ENCODE measurements at regions not wholly inside any gene's neighbourhood (a gene's known extent, or its start where the extent isn't known, plus 50 kb on each side); places are given as distances from the start of the nearest gene placed in this dataset.
"Not testable (repeated sequence)": the region's sequence is repeated elsewhere in the genome, so short reads cannot be mapped to it uniquely, and the experiment has no call there.

GRCh38 chr2:142306131-142306530, 175.3 kb upstream of the LRP1B start:
- FAIRE-seq (no peak), DNase-seq (ENCODE audit: extremely low spot score, insufficient read length, low read depth) (no peak)

- DNase-seq (ENCODE audit: extremely low spot score, insufficient read length, low read depth) = no peak
- FAIRE-seq = no peak
Measured at GRCh38 chr2:142300517-142300916, 169.7 kb upstream of the LRP1B start.

DNA sequence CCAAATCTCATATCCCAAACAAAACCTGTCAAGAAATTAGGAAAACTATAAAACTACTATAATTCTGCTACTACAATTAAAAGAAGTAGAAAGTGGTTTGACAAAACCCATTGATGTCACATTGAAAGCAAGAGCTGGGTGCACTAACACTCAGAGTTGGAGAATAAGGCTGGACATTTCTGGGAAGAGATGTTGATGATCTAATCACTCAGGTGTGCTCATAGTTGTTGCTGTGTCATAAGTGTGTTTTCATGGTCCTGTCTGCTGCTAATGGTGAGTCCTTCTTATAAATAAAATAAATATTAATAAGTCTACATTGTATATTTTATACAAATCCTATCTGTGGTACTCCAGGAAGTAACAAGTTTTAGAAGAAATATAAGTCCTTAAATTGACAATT, 168.2 kb upstream of the LRP1B start:
- DNase-seq (ENCODE audit: extremely low spot score, insufficient read length, low read depth) (no peak), FAIRE-seq (no peak)

DNA sequence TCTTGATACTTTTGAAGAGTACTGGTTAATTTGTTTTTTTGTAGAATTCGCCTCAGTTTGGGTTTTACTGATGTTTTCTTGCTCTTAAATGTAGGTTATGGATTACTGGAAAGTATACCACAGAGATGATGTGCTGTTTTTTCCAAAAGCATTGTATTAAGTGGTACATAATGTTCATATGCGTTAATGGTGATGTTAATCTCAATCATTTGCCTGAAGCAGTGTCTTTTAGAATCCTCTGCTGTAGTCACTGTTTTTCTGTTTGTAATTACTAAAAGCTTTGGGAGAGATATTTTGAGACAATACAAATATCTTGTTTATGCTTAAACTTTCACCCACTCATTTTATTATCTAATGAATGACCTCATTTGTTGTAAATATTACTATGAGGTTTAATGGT, 163.4 kb upstream of the LRP1B start:
- no peak for FAIRE-seq
- DNase-seq (ENCODE audit: extremely low spot score, insufficient read length, low read depth) = no peak

DNA sequence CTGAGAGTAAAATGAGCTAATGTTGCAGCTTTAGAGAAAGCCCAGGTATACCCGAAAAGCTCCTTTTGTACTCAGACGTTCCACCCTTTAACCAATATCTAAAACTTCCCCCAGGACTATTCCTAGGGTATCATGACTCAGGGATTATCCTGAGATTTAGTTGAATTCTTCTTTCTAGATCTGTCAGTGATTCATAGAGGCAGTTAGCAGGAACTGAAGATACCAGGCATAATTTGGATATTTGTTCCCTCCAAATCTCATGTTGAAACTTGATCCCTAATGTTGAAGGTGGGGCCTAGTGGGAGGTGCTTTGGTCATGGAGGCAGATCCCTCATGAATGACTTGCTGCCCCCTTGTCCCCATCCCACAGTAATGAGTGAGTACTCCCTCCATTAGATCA, 161.2 kb upstream of the LRP1B start:
- FAIRE-seq (no peak), DNase-seq (ENCODE audit: extremely low spot score, insufficient read length, low read depth) (no peak)

GRCh38 chr2:142290931-142291330, 160.1 kb upstream of the LRP1B start:
- DNase-seq (ENCODE audit: extremely low spot score, insufficient read length, low read depth) = no peak
- no peak for FAIRE-seq

DNA sequence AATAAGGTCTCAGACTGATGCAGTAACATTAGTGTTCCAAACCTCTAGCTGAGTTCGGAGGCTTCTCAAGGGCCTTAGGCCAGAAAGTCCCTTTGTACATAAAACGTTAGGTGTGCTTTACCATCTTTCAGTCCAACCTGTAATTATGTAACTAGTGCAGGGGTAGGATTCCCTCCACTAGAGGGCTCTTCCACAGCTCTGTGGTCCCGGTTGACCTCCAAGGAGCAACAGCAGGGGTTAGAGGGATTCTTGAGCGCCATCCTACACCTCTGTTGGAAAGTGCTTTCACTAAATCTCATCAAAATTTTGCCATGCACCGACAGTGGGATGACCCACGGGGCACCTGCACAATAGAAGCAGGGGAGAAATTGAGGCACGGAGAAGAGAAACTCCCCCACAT, 155.8 kb upstream of the LRP1B start:
- FAIRE-seq (peak; percentile 66), DNase-seq (ENCODE audit: extremely low spot score, insufficient read length, low read depth) (no peak)

DNA sequence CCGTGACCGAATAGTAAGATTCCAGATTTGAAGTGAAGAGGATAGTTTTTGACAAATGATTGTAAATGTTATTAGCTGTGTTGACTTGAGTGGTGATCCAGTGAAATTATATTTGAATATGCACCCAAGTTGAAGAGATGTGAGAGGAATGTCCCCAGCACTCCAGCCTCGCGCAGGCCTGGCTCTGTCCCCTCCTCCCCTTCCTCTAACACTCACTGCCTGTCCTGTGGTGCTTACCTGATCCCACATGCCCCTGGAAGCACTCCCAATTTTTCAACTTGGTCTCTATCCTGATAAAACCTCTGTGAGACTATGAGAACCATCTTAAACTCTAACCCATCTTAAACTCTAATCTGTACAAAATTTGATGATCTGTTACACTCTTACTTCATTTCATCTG, 154.7 kb upstream of the LRP1B start:
- no peak for DNase-seq (ENCODE audit: extremely low spot score, insufficient read length, low read depth)
- no peak for FAIRE-seq

DNA sequence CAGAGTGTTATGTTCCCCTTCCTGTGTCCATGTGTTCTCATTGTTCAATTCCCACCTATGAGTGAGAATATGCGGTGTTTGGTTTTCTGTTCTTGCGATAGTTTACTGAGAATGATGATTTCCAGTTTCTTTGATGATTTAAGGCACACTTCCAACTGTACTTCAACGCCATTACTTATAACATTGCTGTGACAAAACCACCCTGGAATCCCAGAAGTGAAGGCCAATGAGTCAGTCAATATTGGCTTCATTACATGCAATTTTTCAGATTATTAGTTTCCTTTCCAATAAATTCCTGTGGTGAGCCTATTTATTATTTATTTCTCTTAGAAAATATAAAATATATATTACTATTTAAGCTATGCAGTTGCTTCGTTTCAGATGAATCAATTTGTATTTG, 153.5 kb upstream of the LRP1B start:
- DNase-seq (ENCODE audit: extremely low spot score, insufficient read length, low read depth); FAIRE-seq: not testable (repeated sequence)

- no peak for DNase-seq (ENCODE audit: extremely low spot score, insufficient read length, low read depth)
- FAIRE-seq = no peak
Measured at GRCh38 chr2:142280831-142281230, 150.0 kb upstream of the LRP1B start.

DNA sequence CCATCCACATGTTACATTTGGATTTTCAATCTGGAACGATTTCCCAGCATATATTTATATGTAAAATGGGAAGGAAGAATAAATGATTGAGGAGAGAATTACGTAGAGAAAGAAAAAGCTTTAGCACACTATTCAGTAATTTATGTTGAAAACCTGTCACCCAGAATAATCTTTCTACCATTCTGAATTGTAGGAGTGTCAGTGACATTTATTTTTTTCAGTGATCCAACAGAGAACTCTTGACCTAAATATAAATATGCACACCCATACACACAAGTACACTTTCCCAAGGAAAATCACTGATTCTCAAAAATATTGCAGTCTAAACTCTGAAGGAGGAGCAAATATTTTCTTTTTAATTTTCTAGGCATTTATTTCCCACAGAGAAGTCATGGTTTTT, 140.2 kb upstream of the LRP1B start:
- FAIRE-seq = no peak
- DNase-seq (ENCODE audit: extremely low spot score, insufficient read length, low read depth) = no peak

GRCh38 chr2:142270291-142270690, 139.5 kb upstream of the LRP1B start:
- DNase-seq (ENCODE audit: extremely low spot score, insufficient read length, low read depth) = no peak
- FAIRE-seq = no peak

DNA sequence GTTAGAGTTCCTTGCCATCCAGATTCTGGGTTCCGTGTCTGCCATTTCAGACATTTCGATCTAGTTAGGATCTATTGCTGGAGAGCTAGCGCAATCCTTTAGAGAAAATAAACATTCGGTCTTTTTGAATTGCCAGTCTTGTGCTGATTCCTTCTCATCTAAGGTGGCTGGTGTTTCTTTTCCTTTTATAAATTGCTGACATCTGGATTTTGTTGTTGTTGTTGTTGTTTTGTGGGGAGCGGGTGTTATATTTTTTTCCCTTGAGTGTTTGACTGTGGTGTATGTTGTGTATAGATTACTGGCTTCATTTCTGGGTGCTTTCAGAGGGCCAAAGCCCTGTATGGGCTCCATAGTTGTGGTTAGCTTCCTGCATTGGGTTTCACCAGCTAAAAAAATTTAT, 128.5 kb upstream of the LRP1B start:
- no peak for DNase-seq (ENCODE audit: extremely low spot score, insufficient read length, low read depth)
- no peak for FAIRE-seq

GRCh38 chr2:142254031-142254430, 123.2 kb upstream of the LRP1B start:
- DNase-seq (ENCODE audit: extremely low spot score, insufficient read length, low read depth) = no peak
- FAIRE-seq = no peak

- no peak for DNase-seq (ENCODE audit: extremely low spot score, insufficient read length, low read depth)
- FAIRE-seq = no peak
Measured at GRCh38 chr2:142241016-142241415, 110.2 kb upstream of the LRP1B start.

DNA sequence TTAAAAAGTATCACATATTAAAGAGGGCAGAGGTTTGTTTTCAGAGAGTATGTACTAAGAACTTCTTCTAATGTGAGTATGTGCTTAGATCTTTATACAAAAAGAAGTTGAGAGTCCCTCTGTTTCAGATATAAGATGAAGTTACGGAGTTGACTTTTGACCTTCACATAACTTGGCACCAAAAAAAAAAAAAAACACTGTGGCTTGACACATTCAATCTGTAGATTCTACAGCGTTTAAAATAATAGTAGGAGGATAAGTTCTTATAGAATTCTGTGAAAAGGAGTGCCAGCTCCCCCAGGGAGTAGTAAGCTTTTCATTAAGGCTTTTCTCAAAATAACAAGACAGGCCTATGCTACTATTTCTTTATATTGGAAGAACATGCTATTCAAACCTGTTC, 105.4 kb upstream of the LRP1B start:
- FAIRE-seq (no peak), DNase-seq (ENCODE audit: extremely low spot score, insufficient read length, low read depth) (no peak)

- FAIRE-seq (no peak), DNase-seq (ENCODE audit: extremely low spot score, insufficient read length, low read depth) (no peak)
Measured at GRCh38 chr2:142234741-142235140, 103.9 kb upstream of the LRP1B start.

DNA sequence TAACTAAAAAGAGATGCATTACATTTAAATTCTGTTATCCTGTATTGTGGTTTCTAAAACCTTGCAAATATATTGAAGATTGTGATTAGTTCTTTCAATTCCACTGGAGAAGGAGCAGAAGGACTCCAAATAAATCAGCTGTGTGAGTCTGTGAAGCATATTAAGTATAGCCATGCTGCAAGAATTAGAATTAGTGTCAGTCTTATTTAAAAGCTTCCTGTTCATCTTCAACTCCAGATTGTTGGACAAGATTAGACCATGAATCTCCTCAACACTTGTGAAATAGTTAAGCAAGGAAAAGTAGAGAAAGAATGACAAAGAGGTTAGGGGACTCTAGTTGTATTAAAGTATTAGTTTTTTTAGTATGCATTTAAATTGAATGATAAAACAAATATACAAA, 92.5 kb upstream of the LRP1B start:
- DNase-seq (ENCODE audit: extremely low spot score, insufficient read length, low read depth) = no peak
- no peak for FAIRE-seq

GRCh38 chr2:142222715-142223114, 91.9 kb upstream of the LRP1B start:
- FAIRE-seq = no peak

DNA sequence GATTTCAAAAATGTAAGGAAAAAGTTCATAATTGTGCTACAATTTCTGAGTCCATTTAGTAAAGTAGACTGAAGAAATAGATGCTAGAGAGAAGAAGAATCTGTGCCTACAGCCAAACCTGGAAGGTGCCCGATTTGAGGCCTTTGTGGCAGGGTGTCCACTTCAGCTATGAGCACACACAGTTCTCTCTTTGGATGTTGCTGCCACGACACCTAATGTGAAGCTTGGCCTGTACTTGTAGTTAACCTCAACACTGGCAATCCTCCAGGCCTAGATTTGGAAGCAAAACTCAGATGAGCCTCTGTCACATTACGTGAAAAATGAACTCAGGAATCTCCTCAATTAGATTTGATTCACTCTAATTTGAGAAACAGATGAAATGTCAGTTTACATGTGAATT, 90.1 kb upstream of the LRP1B start:
- DNase-seq (ENCODE audit: extremely low spot score, insufficient read length, low read depth) (no peak), FAIRE-seq (no peak)

More at GRCh38 chr2:142222715-142223114, 91.9 kb upstream of the LRP1B start:
- DNase-seq (ENCODE audit: extremely low spot score, insufficient read length, low read depth) = no peak

- FAIRE-seq (no peak), DNase-seq (ENCODE audit: extremely low spot score, insufficient read length, low read depth) (no peak)
Measured at GRCh38 chr2:142220239-142220638, 89.4 kb upstream of the LRP1B start.

GRCh38 chr2:142218471-142218870, 87.7 kb upstream of the LRP1B start:
- DNase-seq (ENCODE audit: extremely low spot score, insufficient read length, low read depth) (no peak), FAIRE-seq (no peak)

DNA sequence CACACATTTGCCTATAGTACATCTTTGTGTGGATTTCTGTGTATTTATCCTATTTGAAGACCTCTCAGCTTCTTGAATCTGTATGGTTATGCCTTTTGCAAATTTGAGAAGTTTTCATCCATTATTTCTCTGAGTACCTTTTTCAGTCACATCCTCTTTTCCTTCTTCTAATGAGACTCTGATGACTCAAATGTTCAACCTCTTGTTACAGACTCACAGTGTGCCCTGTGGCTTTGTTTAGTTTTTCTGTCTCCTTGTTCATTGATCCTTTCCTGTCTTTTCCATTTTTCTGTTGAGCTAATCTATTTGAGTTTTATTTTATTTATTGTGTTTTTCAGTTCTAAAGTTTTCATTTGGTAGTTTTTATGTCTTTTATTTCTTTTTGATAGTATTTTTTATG, 87.0 kb upstream of the LRP1B start:
- no peak for DNase-seq (ENCODE audit: extremely low spot score, insufficient read length, low read depth)
- FAIRE-seq = no peak

Measured in GM18507 (cell line).